Adrenal gland (tissue), 9 donors: ENCODE measurements at regions not wholly inside any gene's neighbourhood (a gene's known extent, or its start where the extent isn't known, plus 50 kb on each side); places are given as distances from the start of the nearest gene placed in this dataset.

ENCODE experiments used
- DNase-seq, 7 donors: peaks; one replicate each; pipeline ENCODE4 v3.0.0-alpha.2; 2019 to 2020
- H3K27ac ChIP-seq, 5 donors: fragments of 200-600 bp; sonication (generic) in 4 of 5; 1 replicate in 3 of 5; 2 replicates in 2 of 5; pipeline versions ENCODE4 v1.5.1 to v1.8.0; 2016 to 2020; ENCODE audit warnings: mild to moderate bottlenecking in 1 of 5
- H3K27me3 ChIP-seq: fragments of 200-600 bp; 2 replicates; pipeline ENCODE4 v1.8.0; 2021
- H3K36me3 ChIP-seq, 2 donors: fragments of 200-600 bp; replicated peaks in 1 of 2; 1 replicate in 1 of 2; 2 replicates in 1 of 2; pipeline versions ENCODE4 v1.5.1 to v1.8.0; 2018 to 2022
- H3K4me1 ChIP-seq, 2 donors: fragments of 200-600 bp; replicated peaks in 1 of 2; 1 replicate in 1 of 2; 2 replicates in 1 of 2; pipeline versions ENCODE4 v1.5.1 to v1.8.0; 2018 to 2021
- H3K4me3 ChIP-seq, 4 donors: fragments of 200-600 bp; sonication (generic) in 3 of 4; one replicate each; pipeline ENCODE4 v1.5.1; 2016 to 2018
- H3K9me3 ChIP-seq, 3 donors: fragments of 200-600 bp; sonication (generic) in 1 of 3; replicated peaks in 1 of 3; 1 replicate in 2 of 3; 2 replicates in 1 of 3; pipeline versions ENCODE4 v1.5.1 to v1.8.0; 2016 to 2021
- CTCF ChIP-seq, 6 experiments: fragments of 450-650 bp in 4 of 6; fragments of 200-600 bp in 2 of 6; sonication (generic) in 1 of 6; IDR thresholded peaks; 1 replicate in 5 of 6; 2 replicates in 1 of 6; pipeline versions ENCODE4 v1.5.1 to v1.8.0; 2016 to 2021; ENCODE audit warnings: antibody characterized with exemption in 6 of 6, mild to moderate bottlenecking in 2 of 6, moderate library complexity in 1 of 6
- POLR2A ChIP-seq, 2 donors: fragments of 450-650 bp; IDR thresholded peaks; one replicate each; pipeline ENCODE4 v1.6.1; 2017; ENCODE audit warnings: antibody characterized with exemption in 2 of 2, mild to moderate bottlenecking in 2 of 2, moderate library complexity in 1 of 2
- WGBS, 4 donors: extraction: QIAGEN DNeasy Blood & Tissue Kit in 2 of 4; methylation state at CpG; one replicate each; pipeline versions ENCODE4 v1.1.5 to v1.1.7; 2013 to 2017; 5-methylcytosine and 5-hydroxymethylcytosine counted together
- intact Hi-C, 2 donors: fragments of 100-400 bp; cut with DNase I; formaldehyde crosslinking; loops; one replicate each; pipeline versions ENCODE4 v1.14.1 to v1.15.0; 2022 to 2023
- donor health status: healthy with polysubstance abuse.
- donor health status: Bipolar disorder and iron deficiency.
- donor health status: DM: yes; HTN: yes; CAD: no.
- donor health status: DM: no; HTN: no; CAD: no.
- donor health status: DM: no; HTN: no; CAD: no.

- intact Hi-C loops, result no loop called here
- Histone ChIP-seq H3K36me3 (no peaks in the 10 kb centered on the region), H3K9me3 (no peaks in the 10 kb centered on the region), H3K4me3 (no peak overlapping the region), H3K4me1 (no peaks in the 10 kb centered on the region), H3K27ac (no peak overlapping the region), H3K27me3 (no peaks in the 10 kb centered on the region)
- TF ChIP-seq CTCF (IDR thresholded peaks at IDR 0.05) (no peak), POLR2A (IDR thresholded peaks at IDR 0.05) (no peak)
- WGBS, 4 donors, result 76 to 89% (median 79%) methylated on average over 3 of the region's 3 CpGs
- DNase-seq, result no peak
Measured at GRCh38 chr4:138727731-138728130, 287.9 kb upstream of the NOCT start.

DNA sequence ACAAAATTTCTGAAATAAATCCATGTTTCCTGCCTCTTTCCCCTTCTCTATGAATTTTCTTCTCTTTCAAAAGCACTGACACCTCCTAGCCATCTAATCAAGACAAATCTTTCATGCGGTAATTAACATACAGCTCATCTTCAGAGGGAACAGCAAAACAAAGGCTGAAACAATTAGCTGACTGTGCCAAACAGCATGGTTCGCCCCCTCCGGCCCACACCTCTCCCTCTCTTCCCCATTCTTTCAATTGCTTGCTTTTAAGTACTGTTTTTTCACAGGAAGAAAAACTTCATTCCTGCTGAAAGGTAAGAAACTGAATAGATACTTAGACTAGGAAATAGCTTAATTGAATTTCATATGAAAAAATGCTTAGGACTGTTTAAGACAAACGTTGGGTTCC lies 291.1 kb upstream of the NOCT start:
- Histone ChIP-seq H3K27ac (no peak overlapping the region), H3K27me3 (no peaks in the 10 kb centered on the region), H3K4me1 (no peaks in the 10 kb centered on the region), H3K9me3 (no peaks in the 10 kb centered on the region), H3K36me3 (no peaks in the 10 kb centered on the region), H3K4me3 (no peak overlapping the region)
- TF ChIP-seq CTCF (IDR thresholded peaks at IDR 0.05) (no peak), POLR2A (IDR thresholded peaks at IDR 0.05) (no peak)
- DNase-seq, result no peak
- WGBS, 4 donors, result 73 to 80% (median 77%) methylated on average over 4 of the region's 4 CpGs
- intact Hi-C loops, result no loop called here

- no peak for TF ChIP-seq POLR2A (IDR thresholded peaks at IDR 0.05)
- no peak for TF ChIP-seq CTCF (IDR thresholded peaks at IDR 0.05)
- H3K27me3 ChIP-seq, result no peaks in the 10 kb centered on the region
- no peak overlapping the region for H3K4me3 ChIP-seq
- intact Hi-C loops, result no loop called here
- no peak for DNase-seq
- no peaks in the 10 kb centered on the region for H3K36me3 ChIP-seq
- H3K27ac ChIP-seq, result no peak overlapping the region
- no peaks in the 10 kb centered on the region for H3K9me3 ChIP-seq
- 67 to 80% (median 72%) methylated on average over 9 of the region's 9 CpGs for WGBS, 4 donors
- H3K4me1 ChIP-seq, result no peaks in the 10 kb centered on the region
Measured at GRCh38 chr4:138716559-138717335, 298.8 kb upstream of the NOCT start.

GRCh38 chr4:138710297-138710696 lies 305.3 kb upstream of the NOCT start:
- Histone ChIP-seq H3K9me3 (no peaks in the 10 kb centered on the region), H3K27me3 (no peaks in the 10 kb centered on the region), H3K27ac (no peak overlapping the region), H3K4me3 (no peak overlapping the region), H3K36me3 (no peaks in the 10 kb centered on the region), H3K4me1 (no peaks in the 10 kb centered on the region)
- TF ChIP-seq POLR2A (IDR thresholded peaks at IDR 0.05) (no peak), CTCF (IDR thresholded peaks at IDR 0.05) (no peak)
- 75 to 84% (median 81%) methylated on average over 7 of the region's 7 CpGs for WGBS, 4 donors
- no peak for DNase-seq
- intact Hi-C loops, result no loop called here
